CD14-positive monocyte (primary cell): ENCODE measurements at regions not wholly inside any gene's neighbourhood (a gene's known extent, or its start where the extent isn't known, plus 50 kb on each side); places are given as distances from the start of the nearest gene placed in this dataset.

ENCODE experiments used
- DNase-seq, 3 donors: peaks; one replicate each; pipeline ENCODE4 v3.0.0-alpha.2; 2011 to 2022
- H2AFZ ChIP-seq: 2 replicates; pipeline ENCODE4 v1.6.0; 2012; ENCODE audit warnings: mild to moderate bottlenecking, low read depth, low read length, inconsistent platforms; ENCODE audit not compliant: insufficient read depth, poor library complexity, severe bottlenecking
- H3K27ac ChIP-seq, 2 donors: 1 replicate in 1 of 2; 2 replicates in 1 of 2; pipeline ENCODE4 v1.5.1; 2012 to 2013; ENCODE audit warnings: low read length in 2 of 2, control low read depth in 1 of 2, inconsistent platforms in 1 of 2, low read depth in 1 of 2, mild to moderate bottlenecking in 1 of 2
- H3K27me3 ChIP-seq, 2 donors: one replicate each; pipeline versions ENCODE4 v1.6.0 to v1.6.1; 2011 to 2013; ENCODE audit warnings: low read length in 2 of 2; ENCODE audit not compliant: control insufficient read depth in 2 of 2, insufficient read depth in 2 of 2
- H3K36me3 ChIP-seq, 2 donors: replicated peaks in 1 of 2; 1 replicate in 1 of 2; 2 replicates in 1 of 2; pipeline versions ENCODE4 v1.5.1 to v1.6.1; 2012 to 2013; ENCODE audit warnings: low read length in 2 of 2, control low read depth in 1 of 2, inconsistent platforms in 1 of 2, mild to moderate bottlenecking in 1 of 2; ENCODE audit not compliant: insufficient read depth in 2 of 2, control insufficient read depth in 1 of 2
- H3K4me1 ChIP-seq, 2 donors: 1 replicate in 1 of 2; 2 replicates in 1 of 2; pipeline versions ENCODE4 v1.5.1 to v1.6.1; 2012 to 2013; ENCODE audit warnings: low read length in 2 of 2, control low read depth in 1 of 2, inconsistent platforms in 1 of 2, mild to moderate bottlenecking in 1 of 2, moderate library complexity in 1 of 2; ENCODE audit not compliant: insufficient read depth in 2 of 2, control insufficient read depth in 1 of 2
- H3K4me2 ChIP-seq: replicated peaks from 2 replicates; pipeline ENCODE3; 2012; ENCODE audit warnings: low read length, moderate library complexity, mild to moderate bottlenecking; ENCODE audit not compliant: poor library complexity, severe bottlenecking; ENCODE audit errors: extremely low read depth
- H3K4me3 ChIP-seq, 3 experiments: fragments of 200-600 bp in 1 of 3; sonication (generic) in 1 of 3; replicated peaks in 1 of 3; 1 replicate in 2 of 3; 2 replicates in 1 of 3; pipeline ENCODE4 v1.5.1; 2011 to 2013; ENCODE audit warnings: low read length in 3 of 3, mild to moderate bottlenecking in 3 of 3, control low read depth in 2 of 3, low read depth in 2 of 3, inconsistent platforms in 1 of 3, moderate library complexity in 1 of 3
- H3K79me2 ChIP-seq: 2 replicates; pipeline ENCODE4 v1.6.0; 2012; ENCODE audit warnings: mild to moderate bottlenecking, control low read depth, inconsistent platforms, low read length, moderate library complexity; ENCODE audit not compliant: insufficient read depth
- H3K9ac ChIP-seq: 2 replicates; pipeline ENCODE4 v1.6.0; 2017; ENCODE audit warnings: low read length, mild to moderate bottlenecking; ENCODE audit not compliant: insufficient read depth, poor library complexity, severe bottlenecking
- H3K9me3 ChIP-seq, 2 donors: replicated peaks in 1 of 2; 1 replicate in 1 of 2; 2 replicates in 1 of 2; pipeline versions ENCODE4 v1.5.1 to v1.6.1; 2012 to 2013; ENCODE audit warnings: low read length in 2 of 2, control low read depth in 1 of 2; ENCODE audit not compliant: control insufficient read depth in 1 of 2, insufficient read depth in 1 of 2
- H4K20me1 ChIP-seq: 2 replicates; pipeline ENCODE4 v1.6.0; 2012; ENCODE audit warnings: mild to moderate bottlenecking, low read length, control low read depth, moderate library complexity; ENCODE audit not compliant: insufficient read depth
- H3K27ac Mint-ChIP-seq, 7 donors: one replicate each; pipeline ENCODE4 v1.8.0; 2020; ENCODE audit warnings: mild to moderate bottlenecking in 7 of 7, mixed read lengths in 7 of 7, moderate library complexity in 6 of 7, inconsistent platforms in 2 of 7
- H3K27me3 Mint-ChIP-seq, 3 donors: one replicate each; pipeline ENCODE4 v1.8.0; 2021 to 2022; ENCODE audit warnings: low read depth in 3 of 3, mild to moderate bottlenecking in 3 of 3, mixed read lengths in 3 of 3, moderate library complexity in 3 of 3, inconsistent platforms in 1 of 3
- H3K36me3 Mint-ChIP-seq, 2 donors: one replicate each; pipeline ENCODE4 v1.8.0; 2020; ENCODE audit warnings: mixed read lengths in 2 of 2, inconsistent platforms in 1 of 2, mild to moderate bottlenecking in 1 of 2
- H3K4me1 Mint-ChIP-seq: one replicate; pipeline ENCODE4 v1.8.0; 2020; ENCODE audit warnings: mild to moderate bottlenecking, mixed read lengths
- H3K4me3 Mint-ChIP-seq, 2 donors: one replicate each; pipeline ENCODE4 v1.8.0; 2020; ENCODE audit warnings: mild to moderate bottlenecking in 2 of 2, mixed read lengths in 2 of 2, moderate library complexity in 1 of 2
- H3K9me3 Mint-ChIP-seq, 7 donors: one replicate each; pipeline ENCODE4 v1.8.0; 2020 to 2022; ENCODE audit warnings: mixed read lengths in 7 of 7, mild to moderate bottlenecking in 6 of 7, moderate library complexity in 6 of 7, inconsistent platforms in 2 of 7
- CTCF ChIP-seq: fragments of 200-600 bp; IDR thresholded peaks from one replicate; pipeline ENCODE4 v1.8.0; 2022; ENCODE audit warnings: antibody characterized with exemption, mild to moderate bottlenecking
- WGBS: methylation state at CpG from one replicate; pipeline ENCODE4 v1.1.5; 2013; ENCODE audit warnings: missing lambda C conversion rate; ENCODE audit not compliant: insufficient coverage; 5-methylcytosine and 5-hydroxymethylcytosine counted together
- intact Hi-C, 2 donors: fragments of 100-400 bp; cut with micrococcal nuclease; formaldehyde crosslinking; loops; one replicate each; pipeline versions ENCODE4 v1.15.0 to v1.15.1; 2023

DNA sequence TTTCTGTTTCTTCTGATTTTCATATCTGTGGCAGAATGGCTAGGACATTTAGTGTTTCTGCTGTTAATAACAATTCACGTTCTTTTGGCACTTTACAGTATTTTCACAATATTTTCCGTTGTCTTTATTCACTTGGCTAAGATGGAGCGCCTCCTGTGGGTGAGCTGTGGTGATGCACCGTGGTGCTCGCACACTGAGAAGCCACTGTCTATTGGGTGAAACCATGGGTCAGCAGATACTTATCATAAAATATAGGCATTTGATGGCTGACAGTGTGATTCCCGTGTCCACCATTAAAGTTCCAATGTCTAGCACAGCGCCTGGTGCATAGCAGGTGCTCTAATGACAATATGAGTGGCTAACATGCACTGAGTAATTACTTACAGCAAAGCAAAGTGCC is 141.8 kb downstream of the VRK1 start:
- Histone ChIP-seq H4K20me1 (no peaks in the 10 kb centered on the region), H3K27ac (no peak overlapping the region), H3K9me3 (no peaks in the 10 kb centered on the region), H3K4me2 (no peak overlapping the region), H3K4me1 (no peaks in the 10 kb centered on the region), H3K4me3 (no peak overlapping the region), H2AFZ (no peak overlapping the region), H3K36me3 (no peaks in the 10 kb centered on the region), H3K27me3 (no peaks in the 10 kb centered on the region), H3K79me2 (no peaks in the 10 kb centered on the region), H3K9ac (no peak overlapping the region)
- no peak overlapping the region for H3K4me3 Mint-ChIP-seq
- WGBS, result 57% methylated on average over 3 of the region's 7 CpGs
- H3K9me3 Mint-ChIP-seq, result peaks cover 0 to 2% (median 0%) of the 10 kb centered on the region in 7 donors
- no peaks in the 10 kb centered on the region for H3K4me1 Mint-ChIP-seq
- no peaks in the 10 kb centered on the region for H3K36me3 Mint-ChIP-seq
- peaks cover 3 to 8% (median 6%) of the 10 kb centered on the region in 3 donors for H3K27me3 Mint-ChIP-seq
- no peak overlapping the region for H3K27ac Mint-ChIP-seq
- intact Hi-C loops, result no loop called here
- no peak for DNase-seq
- peak; percentile 60 for TF ChIP-seq CTCF

DNA sequence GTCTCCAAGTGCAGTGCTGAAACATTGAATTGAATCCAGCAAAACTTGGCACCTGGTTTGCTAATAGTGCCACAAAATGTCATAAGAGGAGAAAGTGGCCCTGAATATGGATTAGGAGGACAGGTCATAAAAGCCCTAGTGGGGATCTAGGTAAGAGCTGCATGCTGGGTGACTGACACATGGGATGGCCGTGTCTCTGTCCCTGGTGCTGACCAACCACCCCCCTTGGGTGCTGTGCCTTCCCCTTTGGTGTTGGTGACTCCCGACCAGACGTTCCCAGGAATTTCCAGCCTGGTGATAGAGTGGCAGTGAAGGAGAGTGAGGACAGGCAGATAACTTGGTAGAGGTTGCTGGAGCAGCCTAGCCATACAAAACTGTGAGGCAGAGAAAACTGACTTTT is 142.8 kb downstream of the VRK1 start:
- no peaks in the 10 kb centered on the region for H3K79me2 ChIP-seq
- no peak overlapping the region for H3K9ac ChIP-seq
- Mint-ChIP-seq H3K9me3 (peaks cover 0 to 2% (median 0%) of the 10 kb centered on the region in 7 donors), H3K4me3 (no peak overlapping the region), H3K4me1 (no peaks in the 10 kb centered on the region), H3K27me3 (peaks cover 3 to 7% (median 6%) of the 10 kb centered on the region in 3 donors), H3K36me3 (no peaks in the 10 kb centered on the region), H3K27ac (no peak overlapping the region)
- no peak overlapping the region for H2AFZ ChIP-seq
- H4K20me1 ChIP-seq, result no peaks in the 10 kb centered on the region
- 27% methylated on average over 2 of the region's 3 CpGs for WGBS
- no peaks in the 10 kb centered on the region for H3K36me3 ChIP-seq
- H3K27ac ChIP-seq, result no peak overlapping the region
- no peaks in the 10 kb centered on the region for H3K27me3 ChIP-seq
- intact Hi-C loops, result no loop called here
- no peak overlapping the region for H3K4me2 ChIP-seq
- TF ChIP-seq CTCF, result no peak
- H3K4me1 ChIP-seq, result no peaks in the 10 kb centered on the region
- H3K9me3 ChIP-seq, result no peaks in the 10 kb centered on the region
- DNase-seq, result no peak
- H3K4me3 ChIP-seq, result no peak overlapping the region
